ENCODE measurements at regions not wholly inside any gene's neighbourhood (a gene's known extent, or its start where the extent isn't known, plus 50 kb on each side); places are given as distances from the start of the nearest gene placed in this dataset.

DNA sequence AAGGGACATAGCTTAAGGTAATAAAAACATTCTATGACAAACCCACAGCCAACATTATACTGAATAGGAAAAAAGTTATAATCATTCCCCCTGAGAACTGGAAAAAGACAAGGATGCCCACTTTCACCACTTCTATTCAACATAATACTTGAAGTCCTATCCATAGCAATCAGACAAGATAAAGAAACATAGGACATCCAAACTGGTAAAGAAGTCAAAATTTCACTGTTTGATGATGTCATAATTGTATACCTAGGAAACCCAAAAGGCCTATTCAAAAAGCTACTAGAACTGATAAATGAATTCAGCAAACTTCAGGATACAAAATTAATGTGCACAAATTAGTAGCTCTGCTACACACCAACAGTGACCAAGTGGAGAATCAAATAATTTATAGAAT lies 1590.0 kb upstream of the PCDH20 start:
- Histone ChIP-seq H3K27me3 (ENCODE audit: low read depth) (no peaks in the 10 kb centered on the region), H3K27ac (no peak overlapping the region), H3K9me3 (peaks cover 44% of the 10 kb centered on the region), H3K4me1 (no peaks in the 10 kb centered on the region), H3K36me3 (no peaks in the 10 kb centered on the region), H3K4me3 (no peak overlapping the region)
- DNase-seq = no peak
- intact Hi-C loops (cut with DNase I) = no loop called here
- no peak for ATAC-seq
- TF ChIP-seq, protein P1, sequence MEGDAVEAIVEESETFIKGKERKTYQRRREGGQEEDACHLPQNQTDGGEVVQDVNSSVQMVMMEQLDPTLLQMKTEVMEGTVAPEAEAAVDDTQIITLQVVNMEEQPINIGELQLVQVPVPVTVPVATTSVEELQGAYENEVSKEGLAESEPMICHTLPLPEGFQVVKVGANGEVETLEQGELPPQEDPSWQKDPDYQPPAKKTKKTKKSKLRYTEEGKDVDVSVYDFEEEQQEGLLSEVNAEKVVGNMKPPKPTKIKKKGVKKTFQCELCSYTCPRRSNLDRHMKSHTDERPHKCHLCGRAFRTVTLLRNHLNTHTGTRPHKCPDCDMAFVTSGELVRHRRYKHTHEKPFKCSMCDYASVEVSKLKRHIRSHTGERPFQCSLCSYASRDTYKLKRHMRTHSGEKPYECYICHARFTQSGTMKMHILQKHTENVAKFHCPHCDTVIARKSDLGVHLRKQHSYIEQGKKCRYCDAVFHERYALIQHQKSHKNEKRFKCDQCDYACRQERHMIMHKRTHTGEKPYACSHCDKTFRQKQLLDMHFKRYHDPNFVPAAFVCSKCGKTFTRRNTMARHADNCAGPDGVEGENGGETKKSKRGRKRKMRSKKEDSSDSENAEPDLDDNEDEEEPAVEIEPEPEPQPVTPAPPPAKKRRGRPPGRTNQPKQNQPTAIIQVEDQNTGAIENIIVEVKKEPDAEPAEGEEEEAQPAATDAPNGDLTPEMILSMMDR (IDR thresholded peaks at IDR 0.05) = no peak

DNA sequence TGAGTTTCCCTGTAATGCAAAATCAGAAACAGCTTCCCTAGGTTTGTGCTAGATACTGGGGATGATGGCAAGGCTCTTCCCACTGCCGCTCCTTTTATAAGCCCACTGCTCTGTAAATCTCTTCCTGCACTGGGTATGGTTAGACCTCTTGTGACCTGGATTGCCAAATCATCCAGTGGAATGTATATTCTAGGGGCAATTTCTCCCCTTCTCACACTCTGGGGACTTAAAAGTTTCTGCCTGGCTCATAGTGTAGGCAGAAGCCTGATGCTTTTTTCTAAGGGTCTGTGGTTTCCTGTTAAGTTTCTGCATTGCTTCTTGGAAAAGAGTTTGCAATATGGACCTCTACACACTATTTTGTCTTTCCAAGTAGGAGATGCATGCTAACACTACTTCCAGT lies 1582.0 kb upstream of the PCDH20 start:
- Histone ChIP-seq H3K9me3 (peaks cover 1% of the 10 kb centered on the region), H3K27ac (no peak overlapping the region), H3K36me3 (no peaks in the 10 kb centered on the region), H3K4me3 (no peak overlapping the region), H3K27me3 (ENCODE audit: low read depth) (no peaks in the 10 kb centered on the region), H3K4me1 (no peaks in the 10 kb centered on the region)
- intact Hi-C loops (cut with DNase I) = no loop called here
- ATAC-seq (no peak), DNase-seq (no peak)
- TF ChIP-seq, protein P1 (IDR thresholded peaks at IDR 0.05) = no peak

DNA sequence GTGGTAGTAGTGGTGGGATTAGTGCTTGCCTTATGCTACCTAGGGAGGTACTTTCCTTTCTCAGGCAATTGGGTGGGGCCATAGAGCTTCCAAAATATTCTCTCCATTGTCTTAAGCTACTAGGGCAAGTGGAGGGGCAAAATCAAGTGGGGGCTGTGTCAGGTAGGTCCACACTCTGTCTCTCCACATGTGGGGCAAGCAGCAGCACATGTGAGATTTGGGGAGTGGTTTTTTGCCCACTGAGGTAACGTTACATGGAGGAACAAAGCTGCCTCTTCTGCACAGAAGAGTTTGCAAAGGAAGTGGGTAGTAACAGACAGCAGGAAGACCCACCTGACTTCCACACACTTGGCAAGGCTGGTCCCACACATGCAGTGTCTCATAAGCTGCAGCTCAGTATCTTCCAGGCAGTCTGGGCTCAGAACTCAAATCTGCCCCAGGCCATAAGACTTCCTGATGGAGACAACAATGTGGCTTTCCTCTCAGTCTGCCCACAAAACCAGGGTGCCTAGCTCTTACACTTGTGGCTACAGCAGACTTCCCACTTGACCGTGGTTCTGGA lies 1581.5 kb upstream of the PCDH20 start:
- no peaks in the 10 kb centered on the region for H3K4me1 ChIP-seq
- H3K9me3 ChIP-seq = no peaks in the 10 kb centered on the region
- H3K27me3 ChIP-seq (ENCODE audit: low read depth) = no peaks in the 10 kb centered on the region
- no peak overlapping the region for H3K4me3 ChIP-seq
- ATAC-seq = no peak
- no peak overlapping the region for H3K27ac ChIP-seq
- TF ChIP-seq, protein P1 (IDR thresholded peaks at IDR 0.05) = no peak
- no peaks in the 10 kb centered on the region for H3K36me3 ChIP-seq
- no peak for DNase-seq
- intact Hi-C loops (cut with DNase I) = no loop called here

DNA sequence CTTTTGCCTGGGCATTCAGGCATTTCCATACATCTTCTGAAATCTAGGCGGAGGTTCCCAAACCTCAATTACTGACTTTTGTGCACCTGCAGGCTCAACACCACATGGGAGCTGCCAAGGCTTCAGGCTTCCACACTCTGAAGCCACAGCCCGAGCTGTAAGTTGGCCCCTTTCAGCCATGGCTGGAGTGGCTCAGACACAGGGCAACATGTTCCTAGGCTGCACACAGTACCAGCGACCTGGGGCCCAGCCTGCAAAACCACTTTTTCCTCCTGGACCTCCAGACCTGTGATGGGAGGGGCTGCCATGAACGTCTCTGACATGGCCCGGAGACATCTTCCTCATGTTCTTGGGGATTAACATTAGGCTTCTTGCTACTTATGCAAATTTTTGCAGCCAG lies 1558.2 kb upstream of the PCDH20 start:
- H3K4me1 ChIP-seq = no peaks in the 10 kb centered on the region
- DNase-seq (no peak), ATAC-seq (no peak)
- no peaks in the 10 kb centered on the region for H3K27me3 ChIP-seq (ENCODE audit: low read depth)
- H3K4me3 ChIP-seq = no peak overlapping the region
- TF ChIP-seq, protein P1 (IDR thresholded peaks at IDR 0.05) = no peak
- no peaks in the 10 kb centered on the region for H3K9me3 ChIP-seq
- H3K36me3 ChIP-seq = no peaks in the 10 kb centered on the region
- intact Hi-C loops (cut with DNase I) = no loop called here
- no peak overlapping the region for H3K27ac ChIP-seq

DNA sequence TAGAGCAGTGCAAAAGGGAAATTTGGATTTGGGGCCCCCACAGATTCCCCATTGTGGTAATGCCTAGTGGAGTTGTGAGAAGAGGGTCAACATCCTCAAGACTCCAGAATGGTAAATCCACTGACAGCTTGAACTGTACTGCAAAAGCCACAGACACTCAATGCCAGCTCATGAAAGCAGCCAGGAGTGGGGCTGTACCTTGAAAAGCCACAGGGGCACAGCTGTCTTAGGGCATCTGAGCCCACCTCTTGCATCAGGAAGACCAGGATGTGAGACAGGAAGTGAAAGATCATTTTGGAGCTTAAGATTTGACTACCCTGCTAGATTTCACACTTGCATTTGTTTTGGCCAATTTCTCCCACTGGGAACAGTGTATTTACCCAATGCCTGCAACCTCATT lies 1548.9 kb upstream of the PCDH20 start:
- ATAC-seq = no peak
- H3K27ac ChIP-seq = no peak overlapping the region
- TF ChIP-seq, protein P1 (IDR thresholded peaks at IDR 0.05) = no peak
- no peak for DNase-seq
- no peaks in the 10 kb centered on the region for H3K27me3 ChIP-seq (ENCODE audit: low read depth)
- no peak overlapping the region for H3K4me3 ChIP-seq
- peaks cover 7% of the 10 kb centered on the region for H3K9me3 ChIP-seq
- no peaks in the 10 kb centered on the region for H3K36me3 ChIP-seq
- intact Hi-C loops (cut with DNase I) = no loop called here
- no peaks in the 10 kb centered on the region for H3K4me1 ChIP-seq

DNA sequence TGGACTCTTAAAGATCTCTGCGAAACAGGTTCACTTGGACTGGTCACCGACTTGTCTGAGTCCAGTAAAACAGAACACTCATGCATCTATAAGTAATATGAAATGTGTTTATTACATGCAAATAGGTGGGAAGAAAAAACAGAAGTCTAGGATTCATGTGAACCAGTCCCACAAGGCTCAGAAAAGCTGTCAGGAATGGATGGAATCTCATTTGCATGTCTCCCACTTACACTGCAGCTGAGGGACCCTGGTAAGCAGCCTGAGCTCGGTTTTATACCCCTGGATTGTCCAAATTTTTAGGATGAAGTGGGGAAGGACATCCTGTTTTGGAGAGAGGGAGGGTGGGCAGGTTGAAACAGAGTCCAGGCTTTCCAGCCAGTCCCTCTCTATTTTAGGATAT lies 1545.1 kb upstream of the PCDH20 start:
- H3K9me3 ChIP-seq = no peaks in the 10 kb centered on the region
- TF ChIP-seq, protein P1 (IDR thresholded peaks at IDR 0.05) = no peak
- no peak overlapping the region for H3K4me3 ChIP-seq
- DNase-seq (no peak), ATAC-seq (no peak)
- no peaks in the 10 kb centered on the region for H3K27me3 ChIP-seq (ENCODE audit: low read depth)
- no peaks in the 10 kb centered on the region for H3K36me3 ChIP-seq
- intact Hi-C loops (cut with DNase I) = no loop called here
- H3K27ac ChIP-seq = no peak overlapping the region
- H3K4me1 ChIP-seq = no peaks in the 10 kb centered on the region

All from lower lobe of right lung (tissue), 2 donors.